WTC11 (cell line): ENCODE measurements at regions not wholly inside any gene's neighbourhood (a gene's known extent, or its start where the extent isn't known, plus 50 kb on each side); places are given as distances from the start of the nearest gene placed in this dataset.

Source experiments
- CTCF ChIP-seq: fragments of 200-600 bp; IDR thresholded peaks from 2 replicates; pipeline ENCODE4 v1.8.0; 2022; ENCODE audit warnings: antibody characterized with exemption
- FOXP1 ChIP-seq: sonication (generic); formaldehyde crosslinking; IDR thresholded peaks from 2 replicates; pipeline ENCODE4 v1.8.0; 2022; ENCODE audit warnings: missing genetic modification reagents, mild to moderate bottlenecking, moderate library complexity, borderline replicate concordance
- MLX ChIP-seq: sonication (generic); formaldehyde crosslinking; IDR thresholded peaks from 2 replicates; pipeline ENCODE4 v1.8.1; 2023; ENCODE audit warnings: mild to moderate bottlenecking, missing genetic modification reagents, moderate library complexity
- RELA ChIP-seq: sonication (generic); formaldehyde crosslinking; IDR thresholded peaks from 2 replicates; pipeline ENCODE4 v1.8.1; 2022; ENCODE audit warnings: missing genetic modification reagents, mild to moderate bottlenecking, borderline replicate concordance
- TEAD4 ChIP-seq: sonication (generic); formaldehyde crosslinking; IDR thresholded peaks from 2 replicates; pipeline ENCODE4 v1.8.0; 2022; ENCODE audit warnings: mild to moderate bottlenecking, missing genetic modification reagents
- ZNF416 ChIP-seq: fragments of 250-450 bp; sonication (Bioruptor Pico); IDR thresholded peaks from 2 replicates; pipeline ENCODE4 v1.9.0; 2021; ENCODE audit warnings: mild to moderate bottlenecking, inconsistent platforms
- TF ChIP-seq, protein P1 (sequence below): sonication (generic); formaldehyde crosslinking; IDR thresholded peaks from 2 replicates; pipeline ENCODE4 v1.8.1; 2023; ENCODE audit warnings: mild to moderate bottlenecking, missing genetic modification reagents, borderline replicate concordance
- TF ChIP-seq, protein P2 (sequence below): fragments of 250-450 bp; sonication (Bioruptor Pico); IDR thresholded peaks from 2 replicates; pipeline ENCODE4 v1.9.0; 2021; ENCODE audit warnings: moderate library complexity, mild to moderate bottlenecking, inconsistent platforms, borderline replicate concordance

- TF ChIP-seq ZNF416 (CRISPR knock-in tag) (no peak), FOXP1 (CRISPR knock-in tag) (no peak), CTCF (no peak), RELA (CRISPR knock-in tag) (no peak), MLX (no peak), TEAD4 (CRISPR knock-in tag) (no peak)
- TF ChIP-seq, protein P1, sequence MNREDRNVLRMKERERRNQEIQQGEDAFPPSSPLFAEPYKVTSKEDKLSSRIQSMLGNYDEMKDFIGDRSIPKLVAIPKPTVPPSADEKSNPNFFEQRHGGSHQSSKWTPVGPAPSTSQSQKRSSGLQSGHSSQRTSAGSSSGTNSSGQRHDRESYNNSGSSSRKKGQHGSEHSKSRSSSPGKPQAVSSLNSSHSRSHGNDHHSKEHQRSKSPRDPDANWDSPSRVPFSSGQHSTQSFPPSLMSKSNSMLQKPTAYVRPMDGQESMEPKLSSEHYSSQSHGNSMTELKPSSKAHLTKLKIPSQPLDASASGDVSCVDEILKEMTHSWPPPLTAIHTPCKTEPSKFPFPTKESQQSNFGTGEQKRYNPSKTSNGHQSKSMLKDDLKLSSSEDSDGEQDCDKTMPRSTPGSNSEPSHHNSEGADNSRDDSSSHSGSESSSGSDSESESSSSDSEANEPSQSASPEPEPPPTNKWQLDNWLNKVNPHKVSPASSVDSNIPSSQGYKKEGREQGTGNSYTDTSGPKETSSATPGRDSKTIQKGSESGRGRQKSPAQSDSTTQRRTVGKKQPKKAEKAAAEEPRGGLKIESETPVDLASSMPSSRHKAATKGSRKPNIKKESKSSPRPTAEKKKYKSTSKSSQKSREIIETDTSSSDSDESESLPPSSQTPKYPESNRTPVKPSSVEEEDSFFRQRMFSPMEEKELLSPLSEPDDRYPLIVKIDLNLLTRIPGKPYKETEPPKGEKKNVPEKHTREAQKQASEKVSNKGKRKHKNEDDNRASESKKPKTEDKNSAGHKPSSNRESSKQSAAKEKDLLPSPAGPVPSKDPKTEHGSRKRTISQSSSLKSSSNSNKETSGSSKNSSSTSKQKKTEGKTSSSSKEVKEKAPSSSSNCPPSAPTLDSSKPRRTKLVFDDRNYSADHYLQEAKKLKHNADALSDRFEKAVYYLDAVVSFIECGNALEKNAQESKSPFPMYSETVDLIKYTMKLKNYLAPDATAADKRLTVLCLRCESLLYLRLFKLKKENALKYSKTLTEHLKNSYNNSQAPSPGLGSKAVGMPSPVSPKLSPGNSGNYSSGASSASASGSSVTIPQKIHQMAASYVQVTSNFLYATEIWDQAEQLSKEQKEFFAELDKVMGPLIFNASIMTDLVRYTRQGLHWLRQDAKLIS (CRISPR knock-in tag), result no peak
- TF ChIP-seq, protein P2, sequence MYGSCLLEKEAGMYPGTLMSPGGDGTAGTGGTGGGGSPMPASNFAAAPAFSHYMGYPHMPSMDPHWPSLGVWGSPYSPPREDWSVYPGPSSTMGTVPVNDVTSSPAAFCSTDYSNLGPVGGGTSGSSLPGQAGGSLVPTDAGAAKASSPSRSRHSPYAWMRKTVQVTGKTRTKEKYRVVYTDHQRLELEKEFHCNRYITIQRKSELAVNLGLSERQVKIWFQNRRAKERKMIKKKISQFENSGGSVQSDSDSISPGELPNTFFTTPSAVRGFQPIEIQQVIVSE, result no peak
Observed at GRCh38 chr22:47287516-47287915, 525.1 kb downstream of the TBC1D22A start.
